ENCODE measurements at regions not wholly inside any gene's neighbourhood (a gene's known extent, or its start where the extent isn't known, plus 50 kb on each side); places are given as distances from the start of the nearest gene placed in this dataset.

- no peaks in the 10 kb centered on the region for H3K36me3 Mint-ChIP-seq (ENCODE audit: low read depth)
- no peaks in the 10 kb centered on the region for H3K9me3 Mint-ChIP-seq
- H3K4me1 Mint-ChIP-seq (ENCODE audit: low read depth) = no peaks in the 10 kb centered on the region
- no peak for DNase-seq (ENCODE audit: low spot score)
- no peaks in the 10 kb centered on the region for H3K27me3 Mint-ChIP-seq (ENCODE audit: insufficient read depth)
- H3K4me3 Mint-ChIP-seq = no peak overlapping the region
- H3K27ac Mint-ChIP-seq = no peak overlapping the region
- intact Hi-C loops (cut with micrococcal nuclease) = no loop called here
These were observed 99.3 kb upstream of the SLC24A5 start for GRCh38 chr15:48021336-48022086.

- Mint-ChIP-seq H3K27me3 (ENCODE audit: insufficient read depth) (no peaks in the 10 kb centered on the region), H3K27ac (no peak overlapping the region), H3K4me3 (no peak overlapping the region), H3K4me1 (ENCODE audit: low read depth) (no peaks in the 10 kb centered on the region), H3K9me3 (no peaks in the 10 kb centered on the region), H3K36me3 (ENCODE audit: low read depth) (no peaks in the 10 kb centered on the region)
- no peak for DNase-seq (ENCODE audit: low spot score)
- intact Hi-C loops (cut with micrococcal nuclease) = no loop called here
These were observed 95.7 kb upstream of the SLC24A5 start for GRCh38 chr15:48025118-48025517.

GRCh38 chr15:48028712-48029111 is 92.1 kb upstream of the SLC24A5 start:
- Mint-ChIP-seq H3K4me3 (no peak overlapping the region), H3K27ac (no peak overlapping the region), H3K9me3 (no peaks in the 10 kb centered on the region), H3K27me3 (ENCODE audit: insufficient read depth) (no peaks in the 10 kb centered on the region), H3K4me1 (ENCODE audit: low read depth) (no peaks in the 10 kb centered on the region), H3K36me3 (ENCODE audit: low read depth) (no peaks in the 10 kb centered on the region)
- intact Hi-C loops (cut with micrococcal nuclease) = no loop called here
- DNase-seq (ENCODE audit: low spot score) = no peak

GRCh38 chr15:48029642-48030041 is 91.1 kb upstream of the SLC24A5 start:
- Mint-ChIP-seq H3K4me3 (no peak overlapping the region), H3K27me3 (ENCODE audit: insufficient read depth) (no peaks in the 10 kb centered on the region), H3K27ac (no peak overlapping the region), H3K4me1 (ENCODE audit: low read depth) (no peaks in the 10 kb centered on the region), H3K36me3 (ENCODE audit: low read depth) (no peaks in the 10 kb centered on the region), H3K9me3 (no peaks in the 10 kb centered on the region)
- intact Hi-C loops (cut with micrococcal nuclease) = no loop called here
- DNase-seq (ENCODE audit: low spot score) = no peak

GRCh38 chr15:48031466-48031865 is 89.3 kb upstream of the SLC24A5 start:
- H3K36me3 Mint-ChIP-seq (ENCODE audit: low read depth) = no peaks in the 10 kb centered on the region
- DNase-seq (ENCODE audit: low spot score) = no peak
- H3K4me3 Mint-ChIP-seq = no peak overlapping the region
- no peaks in the 10 kb centered on the region for H3K4me1 Mint-ChIP-seq (ENCODE audit: low read depth)
- H3K27ac Mint-ChIP-seq = no peak overlapping the region
- H3K27me3 Mint-ChIP-seq (ENCODE audit: insufficient read depth) = no peaks in the 10 kb centered on the region
- intact Hi-C loops (cut with micrococcal nuclease) = no loop called here
- H3K9me3 Mint-ChIP-seq = no peaks in the 10 kb centered on the region

- no peaks in the 10 kb centered on the region for H3K9me3 Mint-ChIP-seq
- no peak for DNase-seq (ENCODE audit: low spot score)
- no peak overlapping the region for H3K27ac Mint-ChIP-seq
- H3K4me3 Mint-ChIP-seq = no peak overlapping the region
- H3K27me3 Mint-ChIP-seq (ENCODE audit: insufficient read depth) = no peaks in the 10 kb centered on the region
- intact Hi-C loops (cut with micrococcal nuclease) = no loop called here
- H3K36me3 Mint-ChIP-seq (ENCODE audit: low read depth) = no peaks in the 10 kb centered on the region
- no peaks in the 10 kb centered on the region for H3K4me1 Mint-ChIP-seq (ENCODE audit: low read depth)
These were observed 88.8 kb upstream of the SLC24A5 start for GRCh38 chr15:48031973-48032372.

GRCh38 chr15:48032911-48033310 is 87.9 kb upstream of the SLC24A5 start:
- Mint-ChIP-seq H3K9me3 (no peaks in the 10 kb centered on the region), H3K27ac (no peak overlapping the region), H3K36me3 (ENCODE audit: low read depth) (no peaks in the 10 kb centered on the region), H3K27me3 (ENCODE audit: insufficient read depth) (no peaks in the 10 kb centered on the region), H3K4me1 (ENCODE audit: low read depth) (no peaks in the 10 kb centered on the region), H3K4me3 (no peak overlapping the region)
- no peak for DNase-seq (ENCODE audit: low spot score)
- intact Hi-C loops (cut with micrococcal nuclease) = no loop called here

GRCh38 chr15:48038221-48038620 is 82.6 kb upstream of the SLC24A5 start:
- H3K27me3 Mint-ChIP-seq (ENCODE audit: insufficient read depth) = no peaks in the 10 kb centered on the region
- no peak overlapping the region for H3K4me3 Mint-ChIP-seq
- intact Hi-C loops (cut with micrococcal nuclease) = no loop called here
- H3K36me3 Mint-ChIP-seq (ENCODE audit: low read depth) = no peaks in the 10 kb centered on the region
- no peak overlapping the region for H3K27ac Mint-ChIP-seq
- no peak for DNase-seq (ENCODE audit: low spot score)
- H3K4me1 Mint-ChIP-seq (ENCODE audit: low read depth) = no peaks in the 10 kb centered on the region
- no peaks in the 10 kb centered on the region for H3K9me3 Mint-ChIP-seq

- Mint-ChIP-seq H3K27ac (no peak overlapping the region), H3K4me3 (no peak overlapping the region), H3K9me3 (no peaks in the 10 kb centered on the region), H3K27me3 (ENCODE audit: insufficient read depth) (no peaks in the 10 kb centered on the region), H3K4me1 (ENCODE audit: low read depth) (no peaks in the 10 kb centered on the region), H3K36me3 (ENCODE audit: low read depth) (no peaks in the 10 kb centered on the region)
- intact Hi-C loops (cut with micrococcal nuclease) = no loop called here
- no peak for DNase-seq (ENCODE audit: low spot score)
These were observed 80.5 kb upstream of the SLC24A5 start for GRCh38 chr15:48040166-48040817.

GRCh38 chr15:48041454-48041853 is 79.3 kb upstream of the SLC24A5 start:
- Mint-ChIP-seq H3K27me3 (ENCODE audit: insufficient read depth) (no peaks in the 10 kb centered on the region), H3K4me1 (ENCODE audit: low read depth) (no peaks in the 10 kb centered on the region), H3K36me3 (ENCODE audit: low read depth) (no peaks in the 10 kb centered on the region), H3K9me3 (no peaks in the 10 kb centered on the region), H3K4me3 (no peak overlapping the region), H3K27ac (no peak overlapping the region)
- no peak for DNase-seq (ENCODE audit: low spot score)
- intact Hi-C loops (cut with micrococcal nuclease) = no loop called here

GRCh38 chr15:48046813-48047438 is 73.9 kb upstream of the SLC24A5 start:
- H3K9me3 Mint-ChIP-seq = no peaks in the 10 kb centered on the region
- H3K27me3 Mint-ChIP-seq (ENCODE audit: insufficient read depth) = no peaks in the 10 kb centered on the region
- H3K36me3 Mint-ChIP-seq (ENCODE audit: low read depth) = no peaks in the 10 kb centered on the region
- no peaks in the 10 kb centered on the region for H3K4me1 Mint-ChIP-seq (ENCODE audit: low read depth)
- no peak overlapping the region for H3K27ac Mint-ChIP-seq
- H3K4me3 Mint-ChIP-seq = no peak overlapping the region
- no peak for DNase-seq (ENCODE audit: low spot score)
- intact Hi-C loops (cut with micrococcal nuclease) = no loop called here

GRCh38 chr15:48049736-48050135 is 71.1 kb upstream of the SLC24A5 start:
- Mint-ChIP-seq H3K4me1 (ENCODE audit: low read depth) (no peaks in the 10 kb centered on the region), H3K27ac (no peak overlapping the region), H3K4me3 (no peak overlapping the region)

GRCh38 chr15:48052946-48053345 is 67.8 kb upstream of the SLC24A5 start:
- Mint-ChIP-seq H3K4me3 (no peak overlapping the region), H3K9me3 (no peaks in the 10 kb centered on the region), H3K36me3 (ENCODE audit: low read depth) (no peaks in the 10 kb centered on the region), H3K27ac (no peak overlapping the region), H3K27me3 (ENCODE audit: insufficient read depth) (no peaks in the 10 kb centered on the region), H3K4me1 (ENCODE audit: low read depth) (no peaks in the 10 kb centered on the region)
- intact Hi-C loops (cut with micrococcal nuclease) = no loop called here
- DNase-seq (ENCODE audit: low spot score) = no peak

More at GRCh38 chr15:48049736-48050135, 71.1 kb upstream of the SLC24A5 start:
- Mint-ChIP-seq H3K27me3 (ENCODE audit: insufficient read depth) (no peaks in the 10 kb centered on the region), H3K36me3 (ENCODE audit: low read depth) (no peaks in the 10 kb centered on the region), H3K9me3 (no peaks in the 10 kb centered on the region)
- intact Hi-C loops (cut with micrococcal nuclease) = no loop called here
- no peak for DNase-seq (ENCODE audit: low spot score)
